GM19023 (cell line): ENCODE measurements at regions not wholly inside any gene's neighbourhood (a gene's known extent, or its start where the extent isn't known, plus 50 kb on each side); places are given as distances from the start of the nearest gene placed in this dataset.

ENCODE experiments used
- ATAC-seq: cut with Tn5 transposase; IDR thresholded peaks from one replicate; pipeline ENCODE4 v1.9.1; 2021; ENCODE audit warnings: mild to moderate bottlenecking, moderate library complexity; ENCODE audit not compliant: unreplicated experiment

DNA sequence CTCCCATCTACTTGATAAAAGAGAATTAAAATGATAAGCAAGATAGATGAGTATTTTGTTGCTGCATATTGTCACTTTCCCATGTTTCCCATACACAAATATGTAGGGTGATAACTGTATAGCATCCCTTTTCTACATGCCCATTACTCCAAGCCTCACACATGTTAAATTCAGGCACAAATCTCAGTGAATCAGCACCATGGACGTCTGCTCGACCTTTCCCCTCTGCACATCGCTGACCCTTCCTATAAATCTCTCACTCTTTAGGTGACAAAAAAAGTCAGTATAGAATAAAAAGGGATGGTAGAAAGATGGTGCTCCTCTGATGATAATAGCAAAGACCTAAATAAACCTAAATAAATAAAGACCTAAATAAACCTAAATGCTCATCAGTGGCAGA is 1097.7 kb upstream of the C9orf72 start:
- no peak for ATAC-seq

DNA sequence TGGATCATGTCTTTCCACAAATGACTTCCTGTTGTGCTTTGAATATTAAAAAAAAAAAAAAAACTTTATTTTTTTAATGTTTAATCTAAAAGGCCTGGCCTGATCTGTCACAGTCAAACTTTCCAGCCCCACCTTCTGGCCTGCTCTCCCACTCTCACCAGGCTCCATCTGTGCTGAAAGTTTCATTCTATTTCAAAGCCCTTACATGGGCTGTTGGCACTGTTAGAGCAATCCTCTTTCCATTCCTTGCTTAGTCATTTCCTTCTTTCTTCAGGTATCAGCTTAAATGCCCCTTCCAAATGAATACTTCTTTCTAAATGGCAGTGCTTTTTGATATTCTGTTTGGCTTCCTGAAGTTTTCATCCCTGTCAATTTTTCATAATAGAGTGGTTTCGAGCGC is 1104.8 kb upstream of the C9orf72 start:
- no peak for ATAC-seq

DNA sequence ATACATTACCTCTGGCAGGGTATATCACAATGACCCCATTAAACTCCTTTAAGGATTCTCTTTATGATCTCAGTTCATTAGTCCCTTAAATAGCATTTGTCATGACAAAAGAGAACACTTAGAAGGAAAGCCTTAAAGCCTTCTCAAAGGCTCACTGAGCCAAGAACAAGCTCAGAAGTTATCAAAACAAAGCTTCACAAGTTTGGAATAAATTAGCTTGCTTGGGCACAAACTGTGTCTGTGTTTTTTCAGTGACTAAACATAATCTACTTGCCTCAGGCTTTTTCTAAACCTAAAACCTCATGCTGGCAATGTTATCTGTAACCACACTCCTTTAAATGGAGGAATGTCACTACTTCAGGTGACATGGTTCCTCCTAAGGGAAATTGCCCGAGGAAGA is 1114.9 kb upstream of the C9orf72 start:
- no peak for ATAC-seq

- no peak for ATAC-seq
These were observed 1118.7 kb upstream of the C9orf72 start for GRCh38 chr9:28692012-28692411.

DNA sequence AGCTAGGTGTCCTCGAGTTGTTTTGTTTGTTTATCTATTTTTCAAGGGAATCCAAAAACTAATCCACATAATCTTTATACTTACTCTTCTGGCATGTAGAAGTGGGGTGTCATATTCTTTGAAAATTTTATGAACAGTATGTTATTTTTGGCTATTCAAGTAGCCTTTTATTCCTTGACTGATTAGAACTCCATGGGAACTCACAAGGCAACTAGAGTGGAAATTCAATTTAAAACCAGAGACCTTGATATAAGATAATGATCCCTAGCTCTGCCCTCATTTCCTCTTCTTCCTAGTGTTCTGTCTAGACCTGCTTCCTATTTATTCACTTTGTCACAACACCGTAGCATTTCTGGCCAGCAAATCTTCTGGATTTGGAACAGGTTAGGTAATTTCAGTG is 1123.7 kb upstream of the C9orf72 start:
- no peak for ATAC-seq

- ATAC-seq: no peak
These were observed 1126.4 kb upstream of the C9orf72 start for GRCh38 chr9:28699632-28700031.

DNA sequence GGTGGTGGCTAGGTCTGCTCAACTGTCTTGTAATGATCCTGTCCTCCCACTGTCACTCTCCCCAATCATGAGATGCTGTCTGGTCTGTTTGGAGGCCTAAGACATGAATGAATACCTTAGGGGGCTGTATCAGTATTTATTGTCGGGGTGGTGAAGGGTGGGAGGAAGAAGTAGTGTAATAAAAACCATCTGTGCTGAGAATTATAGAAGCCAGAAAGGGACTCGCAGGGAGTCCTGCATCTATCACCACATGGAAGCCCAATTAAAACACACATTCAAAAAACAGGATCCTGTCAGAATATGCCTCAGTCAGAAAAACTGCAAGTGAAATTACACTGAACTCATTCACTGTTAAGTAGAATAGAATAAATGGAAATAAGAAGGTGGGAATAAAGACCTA is 1134.3 kb upstream of the C9orf72 start:
- no peak for ATAC-seq

DNA sequence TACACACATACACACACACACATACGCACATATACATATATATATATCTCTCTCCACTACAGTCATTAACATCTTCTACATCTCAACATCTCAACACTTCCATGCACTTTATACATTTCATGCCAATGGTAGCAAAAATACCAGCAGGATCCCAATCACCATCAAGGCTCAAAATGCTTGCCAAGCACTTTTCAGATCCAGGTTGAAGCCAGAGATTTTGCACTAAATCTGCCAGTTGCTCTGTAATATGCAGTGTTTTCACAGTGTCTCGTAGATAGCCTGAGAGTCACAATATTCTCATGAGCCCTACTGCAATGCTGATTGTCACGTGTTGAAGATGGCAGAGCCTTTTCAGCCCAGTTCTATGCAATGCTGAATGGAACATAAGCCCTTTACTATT is 1140.9 kb upstream of the C9orf72 start:
- ATAC-seq: no peak

GRCh38 chr9:28718226-28718625 is 1144.9 kb upstream of the C9orf72 start:
- no peak for ATAC-seq

DNA sequence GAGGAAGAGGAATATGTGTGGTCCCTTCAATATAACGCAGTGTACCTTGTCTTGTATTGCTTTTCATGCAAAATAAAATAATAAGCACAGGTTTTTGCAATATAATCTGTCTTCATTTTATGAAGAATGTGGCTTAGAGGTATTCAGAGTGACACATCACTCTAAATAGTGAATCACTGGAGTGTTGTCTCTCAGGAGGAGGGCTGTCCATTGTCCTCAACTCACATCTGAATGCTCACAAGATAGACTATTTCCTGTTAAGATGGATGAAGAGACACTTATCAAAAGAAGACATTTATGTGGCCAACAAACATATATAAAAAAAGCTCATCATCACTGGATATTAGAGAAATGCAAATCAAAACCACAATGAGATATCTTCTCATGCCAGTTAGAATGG is 1147.5 kb upstream of the C9orf72 start:
- no peak for ATAC-seq

- no peak for ATAC-seq
These were observed 1156.8 kb upstream of the C9orf72 start for GRCh38 chr9:28730111-28730510.

- no peak for ATAC-seq
These were observed 1162.6 kb upstream of the C9orf72 start for GRCh38 chr9:28735738-28736342.

DNA sequence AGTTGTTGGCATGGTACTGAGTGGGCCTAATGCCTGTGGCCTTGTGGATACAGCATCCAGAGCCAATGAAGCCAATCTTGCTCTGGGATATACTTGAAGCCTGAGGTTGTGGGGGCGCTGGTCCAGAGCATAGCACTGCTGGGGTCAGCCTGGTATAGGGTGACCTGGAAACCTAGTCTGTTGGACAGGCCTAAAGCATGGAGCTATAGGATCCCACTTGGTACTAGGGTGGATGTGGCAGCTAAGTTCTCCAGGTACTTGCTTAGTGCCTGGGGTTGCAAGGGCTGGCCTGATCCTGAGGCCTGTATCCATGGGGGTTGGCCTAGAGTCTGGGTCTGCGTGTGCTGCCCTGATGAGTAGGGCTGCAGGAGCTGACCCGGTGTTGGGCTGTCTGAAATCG is 1168.2 kb upstream of the C9orf72 start:
- ATAC-seq: no peak

DNA sequence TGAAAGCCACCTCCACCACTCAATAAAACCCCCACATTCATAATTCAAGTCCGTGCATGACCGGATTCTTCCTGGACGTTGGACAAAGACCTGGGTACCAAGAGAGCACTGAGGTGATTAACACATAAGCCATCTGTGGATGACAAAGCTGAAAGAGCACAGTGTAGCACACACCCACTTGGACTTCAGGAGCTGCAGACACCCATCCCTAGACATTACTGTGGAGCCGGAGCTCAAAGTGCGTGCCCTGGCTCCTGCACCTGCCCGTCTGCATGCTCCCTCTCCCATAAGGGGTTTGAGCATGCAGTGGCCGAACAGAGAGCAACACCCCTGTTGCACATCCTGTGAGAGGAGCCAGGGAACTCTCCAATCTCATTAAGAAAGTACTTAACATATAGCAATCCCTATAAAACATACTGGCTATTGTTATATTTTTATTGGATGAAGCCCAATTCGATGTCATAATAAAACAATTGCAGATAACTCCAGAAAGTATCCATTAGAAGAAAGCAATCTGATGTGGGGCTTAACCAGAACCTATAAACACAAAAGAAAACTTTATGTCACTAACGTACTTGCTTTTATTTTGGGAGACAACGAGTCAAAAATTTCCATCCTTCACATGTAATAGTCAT is 1174.2 kb upstream of the C9orf72 start:
- no peak for ATAC-seq

DNA sequence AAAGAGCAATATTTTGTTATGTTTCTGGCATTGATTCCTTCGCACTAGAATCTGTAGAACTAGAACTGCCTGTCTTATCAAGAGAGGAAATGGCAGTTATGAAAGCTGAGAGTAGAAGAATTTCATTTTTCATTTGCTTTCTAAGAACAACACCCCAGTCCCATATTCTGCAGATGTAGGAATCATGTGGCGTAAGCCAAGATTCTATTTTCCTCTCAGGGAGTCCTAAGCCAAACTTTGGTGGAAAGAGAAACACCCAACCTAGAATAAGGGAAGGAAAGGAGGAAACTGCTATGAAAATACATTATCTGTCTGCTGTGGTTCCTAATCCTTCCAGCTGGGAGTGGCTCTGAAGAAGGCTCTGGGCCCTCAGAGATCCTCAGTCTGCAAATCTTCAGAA is 1176.9 kb upstream of the C9orf72 start:
- ATAC-seq: no peak

GRCh38 chr9:28758341-28758740 is 1185.1 kb upstream of the C9orf72 start:
- no peak for ATAC-seq

DNA sequence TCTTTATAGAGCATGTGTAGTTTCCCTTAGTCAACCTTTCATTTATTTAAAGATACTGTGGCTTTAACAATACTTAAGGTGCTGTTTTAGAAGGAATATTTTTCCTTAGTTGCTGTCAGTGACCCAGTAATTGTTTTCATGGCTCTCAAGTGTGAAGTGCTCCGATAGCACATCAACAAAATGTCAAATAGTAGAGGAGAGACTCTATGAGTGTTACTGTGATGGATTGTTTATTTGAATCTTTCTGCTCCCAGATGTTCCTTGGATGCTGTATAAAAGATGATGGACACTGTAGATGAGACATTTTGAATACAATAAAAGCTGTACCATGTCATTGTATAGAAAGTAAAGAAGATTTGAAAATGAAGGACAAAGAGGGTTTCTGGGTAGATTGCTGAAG is 1185.7 kb upstream of the C9orf72 start:
- ATAC-seq: no peak

GRCh38 chr9:28762167-28762566 is 1188.9 kb upstream of the C9orf72 start:
- no peak for ATAC-seq

DNA sequence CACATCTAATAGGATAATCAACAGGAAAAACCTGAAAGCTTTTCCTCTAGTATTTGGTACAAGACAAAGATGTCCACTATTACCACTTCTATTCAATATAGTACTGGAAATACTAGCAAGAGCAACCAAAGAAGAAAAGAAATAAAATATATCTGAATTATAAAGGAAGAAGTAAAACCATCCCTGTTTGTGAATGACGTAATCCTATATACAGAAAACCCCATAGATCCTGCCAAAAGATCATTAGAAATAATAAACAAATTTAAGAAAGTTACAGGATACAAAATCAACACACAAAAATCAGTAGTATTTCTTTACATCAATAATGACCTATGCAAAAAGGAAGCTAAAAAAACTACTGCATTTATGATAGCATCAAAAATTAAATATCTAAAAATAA is 1191.3 kb upstream of the C9orf72 start:
- ATAC-seq: no peak

DNA sequence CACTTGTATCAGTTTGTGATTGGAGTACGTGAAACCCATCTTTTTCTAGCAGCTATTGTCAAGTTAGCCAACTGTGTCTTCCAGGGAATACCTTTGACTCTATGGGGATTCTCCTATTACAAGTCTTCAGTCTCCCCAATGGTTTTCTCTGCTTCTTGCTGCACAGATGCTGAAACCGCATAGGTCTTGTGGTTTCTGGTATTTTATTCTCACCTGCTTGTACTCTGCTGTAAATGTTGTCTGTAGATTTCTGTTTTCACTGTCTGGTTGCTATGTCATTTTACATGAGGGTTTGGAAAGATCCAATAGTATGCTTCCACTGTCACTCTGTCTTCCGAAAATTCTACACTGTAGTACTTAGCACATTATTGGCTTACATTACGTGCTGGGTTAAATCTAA is 1196.9 kb upstream of the C9orf72 start:
- ATAC-seq: no peak

DNA sequence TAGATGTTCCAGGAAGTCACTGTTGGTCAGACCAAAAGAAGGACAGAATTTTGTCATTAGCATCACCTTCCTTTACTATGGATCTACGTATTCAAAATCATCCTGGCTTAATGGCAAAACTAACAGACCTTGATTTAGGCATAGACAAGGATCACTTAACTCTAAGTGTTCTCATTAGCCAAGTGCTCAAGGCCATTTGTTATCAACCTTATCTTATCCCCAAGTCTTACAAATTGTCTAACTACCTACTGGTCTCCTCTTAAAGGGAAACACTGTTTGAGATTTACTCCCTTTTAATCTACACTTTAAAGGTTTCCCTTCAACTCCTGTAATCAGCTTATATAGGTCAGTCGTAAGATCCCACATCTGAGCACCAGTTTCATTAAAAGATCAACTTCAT is 1197.5 kb upstream of the C9orf72 start:
- ATAC-seq: no peak

- no peak for ATAC-seq
These were observed 1201.4 kb upstream of the C9orf72 start for GRCh38 chr9:28774433-28775235.
